HG03439 (cell line): ENCODE measurements at regions not wholly inside any gene's neighbourhood (a gene's known extent, or its start where the extent isn't known, plus 50 kb on each side); places are given as distances from the start of the nearest gene placed in this dataset.

Source experiments
- ATAC-seq: cut with Tn5 transposase; IDR thresholded peaks from one replicate; pipeline ENCODE4 v1.9.1; 2021; ENCODE audit warnings: mild to moderate bottlenecking, moderate library complexity; ENCODE audit not compliant: unreplicated experiment

GRCh38 chr14:53896726-53897125 lies 59.9 kb downstream of the BMP4 start:
- no peak for ATAC-seq

- ATAC-seq = peak; percentile 67
These were observed 62.2 kb downstream of the BMP4 start for GRCh38 chr14:53894456-53894855.

- ATAC-seq = no peak
These were observed 63.3 kb downstream of the BMP4 start for GRCh38 chr14:53893374-53893773.

GRCh38 chr14:53890611-53891101 lies 66.0 kb downstream of the BMP4 start:
- ATAC-seq = no peak

GRCh38 chr14:53888535-53889386 lies 67.9 kb downstream of the BMP4 start:
- no peak for ATAC-seq

GRCh38 chr14:53885136-53885640 lies 71.4 kb downstream of the BMP4 start:
- ATAC-seq = no peak

- ATAC-seq = no peak
These were observed 72.0 kb downstream of the BMP4 start for GRCh38 chr14:53884601-53885000.

GRCh38 chr14:53883739-53884138 lies 72.9 kb downstream of the BMP4 start:
- ATAC-seq = no peak

- ATAC-seq = no peak
These were observed 73.9 kb downstream of the BMP4 start for GRCh38 chr14:53882684-53883083.

GRCh38 chr14:53881921-53882320 lies 74.7 kb downstream of the BMP4 start:
- ATAC-seq = no peak

- ATAC-seq = no peak
These were observed 75.3 kb downstream of the BMP4 start for GRCh38 chr14:53881161-53881871.

- no peak for ATAC-seq
These were observed 75.9 kb downstream of the BMP4 start for GRCh38 chr14:53880761-53881160.

GRCh38 chr14:53879747-53880146 lies 76.9 kb downstream of the BMP4 start:
- no peak for ATAC-seq

GRCh38 chr14:53879022-53879686 lies 77.5 kb downstream of the BMP4 start:
- no peak for ATAC-seq

- no peak for ATAC-seq
These were observed 81.2 kb downstream of the BMP4 start for GRCh38 chr14:53875324-53875897.

GRCh38 chr14:53874704-53875103 lies 81.9 kb downstream of the BMP4 start:
- no peak for ATAC-seq

GRCh38 chr14:53872681-53873089 lies 83.9 kb downstream of the BMP4 start:
- ATAC-seq = no peak

GRCh38 chr14:53871951-53872350 lies 84.7 kb downstream of the BMP4 start:
- ATAC-seq = no peak

- no peak for ATAC-seq
These were observed 85.6 kb downstream of the BMP4 start for GRCh38 chr14:53871011-53871410.

GRCh38 chr14:53865711-53866110 lies 90.9 kb downstream of the BMP4 start:
- ATAC-seq = no peak

- no peak for ATAC-seq
These were observed 94.8 kb downstream of the BMP4 start for GRCh38 chr14:53861781-53862180.
